NCI-H146 treated with DMSO at 0.1 percent for 48 hours (cell line): ENCODE measurements at regions not wholly inside any gene's neighbourhood (a gene's known extent, or its start where the extent isn't known, plus 50 kb on each side); places are given as distances from the start of the nearest gene placed in this dataset.
"Not testable (repeated sequence)": the region's sequence is repeated elsewhere in the genome, so short reads cannot be mapped to it uniquely, and the experiment has no call there.

Experiments used
- DNase-seq: peaks from one replicate; lab custom pipeline; 2025; ENCODE audit not compliant: unreplicated experiment; lab: John Stamatoyannopoulos, UW

DNA sequence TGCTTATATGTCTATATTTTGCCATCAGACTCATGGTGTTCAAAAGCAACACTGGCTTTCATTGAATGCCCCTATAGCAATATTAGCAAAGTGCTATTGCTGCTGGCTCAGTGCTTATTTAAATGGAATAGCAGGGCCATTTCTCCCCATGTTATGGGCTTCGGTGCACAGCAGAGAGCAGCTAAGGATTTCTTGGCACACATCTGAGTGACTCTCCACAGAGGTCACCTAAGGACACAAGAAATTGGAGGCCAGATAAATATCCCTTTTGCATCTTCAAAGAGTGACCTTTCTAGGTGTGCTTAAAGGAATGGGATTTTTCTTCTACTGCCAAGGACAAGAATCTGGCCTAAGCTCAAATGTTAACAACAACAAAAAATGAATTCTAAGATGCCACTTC, 751.8 kb downstream of the CDH11 start:
- no peak for DNase-seq

DNA sequence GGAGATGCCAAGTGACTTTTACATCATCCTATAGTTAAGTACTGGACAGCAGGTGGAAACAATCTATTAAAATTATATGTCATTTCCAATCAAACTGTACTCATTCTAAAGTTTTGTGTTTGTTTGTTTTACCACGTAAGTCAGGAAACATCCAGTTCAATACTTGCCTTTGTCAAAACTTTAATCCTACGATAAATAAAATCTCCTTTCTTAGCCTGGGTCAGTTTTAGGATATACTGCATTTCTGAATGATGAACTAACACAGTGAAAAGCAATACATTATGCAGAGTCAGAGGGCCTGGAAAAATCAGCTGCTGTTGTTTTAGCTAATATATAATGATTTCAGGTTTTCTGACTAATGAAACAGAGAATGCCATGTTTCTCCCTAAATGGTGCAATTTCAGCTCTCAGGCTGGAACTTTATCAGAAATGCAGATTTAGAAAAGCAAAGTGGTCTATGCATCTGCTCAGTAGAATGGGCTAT, 756.4 kb downstream of the CDH11 start:
- DNase-seq = no peak

DNA sequence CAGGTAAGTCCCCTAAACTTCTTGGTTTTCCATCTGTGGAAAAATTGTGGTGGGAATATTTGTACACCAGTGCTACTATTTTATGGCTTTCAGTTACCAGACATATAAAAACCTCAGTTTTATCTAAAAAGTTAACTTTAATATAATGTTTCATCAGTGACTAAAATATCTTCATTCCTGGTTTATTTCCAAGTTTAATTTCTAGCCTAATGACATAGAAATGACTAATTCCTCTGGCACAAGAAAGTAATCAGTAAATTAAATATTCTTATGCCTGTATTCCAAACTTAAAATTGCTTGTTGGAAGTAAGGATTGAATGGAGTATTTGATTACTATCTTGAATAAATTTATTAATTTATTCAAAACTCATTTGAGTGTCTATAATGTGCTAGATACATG, 757.0 kb downstream of the CDH11 start:
- DNase-seq = no peak

DNA sequence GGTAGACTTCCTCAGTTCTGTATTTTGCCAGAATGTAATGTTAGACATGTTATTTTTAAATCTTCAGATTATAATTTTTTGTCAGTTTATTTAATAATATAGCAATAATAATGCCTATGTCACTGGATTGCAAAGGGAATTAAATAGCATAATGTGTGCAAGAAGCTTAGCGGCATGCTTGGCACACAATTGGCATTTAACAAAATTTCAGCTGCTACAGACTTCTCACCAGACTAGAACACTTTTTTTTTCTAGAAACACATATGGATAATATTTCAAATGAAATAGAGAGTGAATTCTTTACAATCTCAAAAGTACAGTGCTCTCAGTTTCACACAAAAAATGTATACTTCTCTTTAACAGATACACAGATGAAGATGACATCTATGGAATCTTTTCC, 757.4 kb downstream of the CDH11 start:
- no peak for DNase-seq

DNA sequence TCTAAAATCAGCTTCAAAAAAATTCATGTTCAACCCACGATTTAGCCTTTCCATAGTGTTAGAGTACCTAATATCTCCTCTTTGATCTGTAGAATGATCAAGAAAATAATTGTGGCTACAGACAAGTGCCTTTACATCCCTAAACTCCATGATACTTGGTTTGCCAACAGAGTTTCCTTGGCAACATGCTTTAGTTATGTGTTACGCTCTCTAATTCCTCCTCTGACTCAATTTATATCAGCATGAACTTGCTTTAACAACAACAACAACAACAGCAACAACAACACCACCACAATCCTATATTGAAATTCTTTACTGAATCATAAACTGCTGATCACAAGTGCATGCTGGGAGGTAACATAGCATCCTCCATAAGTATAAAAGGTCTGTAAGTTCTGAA, 757.8 kb downstream of the CDH11 start:
- DNase-seq = no peak

DNA sequence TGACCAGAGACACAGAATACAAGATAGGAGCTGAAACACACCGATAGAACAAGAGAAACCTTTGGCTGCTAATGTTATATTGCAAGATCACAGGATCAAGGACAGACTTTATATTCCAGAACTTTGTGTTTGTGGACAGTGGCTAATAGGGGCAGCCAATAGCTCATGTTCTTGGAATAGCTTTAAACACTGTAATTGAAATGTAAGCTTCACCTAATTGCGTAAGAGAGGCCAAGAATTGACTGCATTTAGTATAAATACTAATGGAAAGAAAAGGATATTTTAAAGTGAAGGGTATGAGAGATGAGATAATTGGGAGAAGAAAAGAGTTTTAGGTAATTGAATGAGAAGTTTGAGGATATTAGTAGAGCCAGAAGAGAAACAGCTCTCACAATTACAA, 758.8 kb downstream of the CDH11 start:
- no peak for DNase-seq

DNA sequence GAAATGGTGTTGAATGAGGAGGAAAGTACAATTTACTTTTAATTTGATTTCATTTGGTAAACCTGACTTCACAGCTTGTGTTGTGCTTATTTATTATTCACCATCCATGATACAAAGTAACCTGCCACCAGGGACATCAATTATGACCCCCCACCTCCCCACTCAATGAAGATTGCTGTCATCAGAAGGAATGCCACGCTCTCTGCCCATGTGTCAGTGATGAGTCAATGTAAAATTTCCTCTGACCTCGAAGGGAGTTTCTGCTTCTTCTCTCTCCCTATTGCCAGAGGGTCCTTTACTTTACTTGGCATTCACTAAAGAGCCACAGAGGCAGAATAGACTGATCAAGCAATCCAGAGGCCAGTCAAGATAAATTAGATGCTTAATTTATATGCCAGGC, 759.7 kb downstream of the CDH11 start:
- DNase-seq = no peak

DNA sequence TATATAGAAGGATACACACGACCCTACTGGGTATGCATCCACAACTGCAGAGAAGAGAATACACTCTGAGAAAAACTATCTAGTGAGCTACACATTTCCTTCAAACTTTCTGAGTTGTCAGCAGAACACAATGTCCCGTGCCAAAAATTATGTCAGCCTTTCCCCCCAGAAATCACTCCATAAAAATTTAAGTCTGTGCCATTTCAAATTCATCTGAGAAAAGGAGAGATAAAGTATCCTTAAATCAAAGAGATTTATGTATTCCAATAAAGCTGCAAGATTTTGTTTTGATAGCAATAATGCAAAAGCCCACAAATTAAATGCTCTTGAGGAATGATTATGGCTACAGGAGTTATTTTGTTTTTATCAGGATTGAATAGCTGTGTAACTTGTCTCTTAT, 760.1 kb downstream of the CDH11 start:
- DNase-seq = no peak

DNA sequence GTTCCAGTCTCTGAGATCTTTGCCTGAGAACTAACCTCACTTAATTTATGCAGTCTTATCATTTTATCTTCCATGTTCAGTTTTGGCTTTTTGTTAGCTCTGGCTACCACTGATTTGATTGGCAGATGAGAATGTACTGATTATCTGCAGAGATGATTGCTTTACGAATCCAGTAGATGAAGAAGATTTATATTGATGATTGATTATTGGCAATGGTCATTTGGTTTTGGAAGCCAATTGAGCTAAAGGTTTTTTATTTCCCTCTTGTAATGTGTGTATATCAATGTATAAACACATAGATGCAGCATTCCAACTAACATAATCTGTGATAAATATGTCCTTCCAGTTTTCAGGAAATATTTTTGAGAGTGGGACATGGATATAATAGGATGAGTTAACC, 763.6 kb downstream of the CDH11 start:
- no peak for DNase-seq

DNA sequence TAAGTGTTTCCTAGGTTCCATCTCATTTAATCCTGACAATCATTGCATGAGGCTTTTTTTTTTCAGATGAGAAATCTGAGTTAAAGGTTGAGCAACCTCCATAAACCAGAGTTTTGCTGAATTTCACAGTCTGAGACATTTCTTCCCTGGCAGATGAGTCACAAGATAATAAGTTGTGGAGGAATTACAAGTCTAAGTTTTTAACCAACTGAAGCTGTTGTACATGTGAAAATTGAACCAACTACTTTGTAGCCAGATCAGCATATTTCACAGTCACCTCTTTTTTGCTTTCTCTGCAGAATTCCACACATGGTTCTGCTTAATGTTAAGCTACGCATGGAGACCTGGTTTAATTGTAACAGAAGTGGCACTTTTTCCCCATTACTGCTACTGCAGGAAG, 765.6 kb downstream of the CDH11 start:
- DNase-seq = no peak

DNA sequence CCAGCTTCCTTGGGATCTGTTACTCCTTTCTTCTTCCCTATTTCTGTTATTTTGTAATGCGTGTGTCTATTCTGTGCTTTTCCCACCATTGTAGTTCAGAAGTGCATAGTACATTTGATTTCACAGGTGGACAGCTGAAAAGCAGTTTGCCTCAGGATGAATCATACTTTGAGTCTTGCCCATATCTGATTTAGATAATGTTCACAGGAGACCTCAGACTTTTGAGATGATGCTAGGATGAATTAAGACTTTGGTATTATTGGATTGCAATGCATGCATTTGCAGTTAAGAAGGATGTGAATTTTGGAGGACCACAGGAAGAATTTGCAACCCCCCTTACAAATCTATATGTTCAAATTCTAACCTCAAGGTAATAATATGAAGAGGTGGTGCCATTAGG, 769.6 kb downstream of the CDH11 start:
- no peak for DNase-seq

DNA sequence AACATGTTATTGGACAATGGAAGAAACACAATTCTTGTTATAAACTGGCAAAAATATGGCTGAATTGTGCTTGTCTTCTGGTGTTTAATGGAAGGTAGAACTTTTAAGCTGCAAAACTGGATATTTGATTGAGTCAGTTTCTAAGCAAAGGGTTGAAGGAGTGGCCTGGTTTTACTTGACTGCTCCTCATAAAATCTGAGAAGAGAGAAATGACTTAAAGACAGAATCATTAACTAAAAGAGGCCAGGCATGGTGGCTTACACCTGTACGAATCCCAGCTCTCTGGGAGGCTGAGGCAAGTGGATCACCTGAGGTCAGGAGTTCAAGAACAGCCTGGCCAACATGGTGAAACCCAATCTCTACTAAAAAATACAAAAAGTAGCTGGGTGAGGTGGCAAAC, 770.7 kb downstream of the CDH11 start:
- DNase-seq = no peak

DNA sequence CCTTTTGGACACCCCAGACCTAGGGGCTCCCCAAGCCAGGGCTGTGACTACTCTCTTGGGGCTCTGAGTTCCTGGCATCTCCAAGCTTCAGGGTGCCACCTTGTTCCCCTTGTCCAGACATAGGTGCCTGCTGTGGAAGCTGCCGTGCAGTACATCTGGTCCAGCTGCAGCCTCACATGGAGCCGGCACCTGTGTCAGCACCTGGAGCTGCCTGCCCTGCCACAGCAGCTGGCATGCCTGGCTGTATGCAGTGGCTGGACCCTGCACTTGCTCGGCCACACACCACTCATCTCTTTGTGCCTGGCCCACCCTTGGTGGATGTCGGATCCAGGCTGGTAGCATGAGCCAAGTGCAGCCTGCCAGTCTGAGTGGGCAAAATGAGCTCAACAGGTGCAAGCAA, 775.8 kb downstream of the CDH11 start:
- DNase-seq = no peak

DNA sequence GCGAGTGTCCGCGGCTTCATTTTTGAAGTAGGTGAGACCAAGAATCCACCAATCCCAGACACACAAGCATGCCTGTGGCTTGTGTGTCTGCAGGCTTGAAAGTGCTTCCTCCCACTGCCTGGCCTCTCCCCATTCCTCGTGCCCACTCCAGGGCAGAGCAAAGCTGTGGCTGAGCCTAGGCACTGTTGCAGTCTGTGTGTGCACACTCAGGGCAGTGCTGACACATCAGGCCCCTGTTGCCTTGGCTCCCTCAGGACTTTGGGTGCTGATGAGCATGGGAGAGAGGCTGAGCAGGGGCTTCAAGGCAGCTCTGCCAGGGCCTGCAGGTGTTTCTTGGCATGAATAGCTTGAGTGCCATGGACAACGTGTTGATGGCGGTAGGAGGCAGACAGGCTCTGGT, 776.7 kb downstream of the CDH11 start:
- no peak for DNase-seq

DNA sequence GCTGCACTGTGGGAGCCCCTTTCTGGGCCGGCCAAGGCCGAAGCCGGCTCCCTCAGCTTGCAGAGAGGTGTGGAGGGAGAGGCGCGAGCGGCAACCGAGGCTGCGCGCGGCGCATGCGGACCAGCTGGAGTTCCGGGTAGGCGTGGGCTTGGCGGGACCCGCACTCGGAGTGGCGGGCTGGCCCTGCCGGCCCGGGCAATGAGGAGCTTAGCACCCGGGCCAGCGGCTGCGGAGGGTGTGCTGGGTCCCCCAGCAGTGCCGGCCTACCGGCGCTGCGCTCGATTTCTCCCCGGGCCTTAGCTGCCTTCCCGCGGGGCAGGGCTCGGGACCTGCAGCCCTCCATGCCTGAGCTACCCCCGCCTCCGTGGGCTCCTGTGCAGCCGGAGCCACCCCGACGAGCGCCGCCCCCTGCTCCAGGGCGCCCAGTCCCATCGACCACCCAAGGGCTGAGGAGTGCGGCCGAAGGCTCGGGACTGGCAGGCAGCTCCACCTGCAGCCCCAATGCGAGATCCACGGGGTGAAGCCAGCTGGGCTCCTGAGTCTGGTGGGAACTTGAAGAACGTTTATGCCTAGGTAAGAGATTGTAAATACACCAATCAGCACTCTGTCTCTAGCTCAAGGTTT, 777.9 kb downstream of the CDH11 start:
- not testable (repeated sequence) for DNase-seq

DNA sequence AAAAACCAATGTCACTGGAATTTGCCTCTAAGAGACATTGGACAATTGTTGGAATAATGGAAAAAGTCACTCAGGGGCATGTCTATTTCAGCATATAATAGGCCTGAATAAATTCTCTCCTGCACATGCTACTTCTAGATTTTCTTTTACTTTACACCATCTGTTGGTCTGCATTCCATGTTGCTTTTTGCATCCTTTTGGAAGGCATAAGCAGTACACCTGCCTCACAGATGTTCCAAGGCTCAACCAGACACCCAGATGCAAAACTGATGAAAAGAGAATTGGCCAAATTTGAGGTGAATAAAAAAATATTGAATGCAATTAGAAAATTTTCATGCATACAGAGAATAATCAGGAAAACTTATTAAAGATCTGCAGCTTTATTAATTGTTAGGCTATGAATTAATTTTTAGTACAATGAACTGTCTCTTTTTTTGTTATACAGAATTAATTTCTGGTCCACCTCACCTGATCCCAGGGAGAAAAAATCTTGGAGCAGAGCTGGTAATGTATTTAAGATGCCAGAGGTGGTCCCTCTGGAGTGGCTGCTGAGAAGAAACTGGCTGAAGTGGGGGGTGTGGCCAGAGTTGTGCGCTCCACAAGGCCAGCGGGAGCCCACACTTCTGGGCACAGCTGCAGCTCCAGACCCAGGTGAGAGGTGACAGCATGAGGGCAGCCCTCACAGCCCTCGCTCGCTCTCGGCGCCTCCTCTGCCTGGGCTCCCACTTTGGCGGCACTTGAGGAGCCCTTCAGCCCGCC, 778.6 kb downstream of the CDH11 start:
- DNase-seq = no peak

DNA sequence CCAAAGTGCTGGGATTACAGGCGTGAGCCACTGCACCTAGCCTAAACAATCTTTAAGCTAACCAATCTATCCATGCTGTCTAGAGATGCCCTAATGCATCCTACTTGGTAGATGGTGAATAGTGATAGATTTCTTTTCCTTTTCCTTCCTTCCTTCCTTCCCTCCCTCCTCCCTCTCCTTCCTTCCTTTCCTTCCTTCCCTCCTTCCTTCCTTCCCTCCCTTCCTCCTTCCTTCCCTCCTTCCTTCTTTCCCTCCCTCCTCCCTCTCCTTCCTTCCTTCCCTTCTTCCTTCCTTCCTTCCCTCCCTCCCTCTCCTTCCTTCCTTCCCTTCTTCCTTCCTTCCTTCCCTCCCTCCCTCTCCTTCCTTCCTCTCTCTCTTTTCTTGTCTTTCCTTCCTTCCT, 780.5 kb downstream of the CDH11 start:
- not testable (repeated sequence) for DNase-seq

DNA sequence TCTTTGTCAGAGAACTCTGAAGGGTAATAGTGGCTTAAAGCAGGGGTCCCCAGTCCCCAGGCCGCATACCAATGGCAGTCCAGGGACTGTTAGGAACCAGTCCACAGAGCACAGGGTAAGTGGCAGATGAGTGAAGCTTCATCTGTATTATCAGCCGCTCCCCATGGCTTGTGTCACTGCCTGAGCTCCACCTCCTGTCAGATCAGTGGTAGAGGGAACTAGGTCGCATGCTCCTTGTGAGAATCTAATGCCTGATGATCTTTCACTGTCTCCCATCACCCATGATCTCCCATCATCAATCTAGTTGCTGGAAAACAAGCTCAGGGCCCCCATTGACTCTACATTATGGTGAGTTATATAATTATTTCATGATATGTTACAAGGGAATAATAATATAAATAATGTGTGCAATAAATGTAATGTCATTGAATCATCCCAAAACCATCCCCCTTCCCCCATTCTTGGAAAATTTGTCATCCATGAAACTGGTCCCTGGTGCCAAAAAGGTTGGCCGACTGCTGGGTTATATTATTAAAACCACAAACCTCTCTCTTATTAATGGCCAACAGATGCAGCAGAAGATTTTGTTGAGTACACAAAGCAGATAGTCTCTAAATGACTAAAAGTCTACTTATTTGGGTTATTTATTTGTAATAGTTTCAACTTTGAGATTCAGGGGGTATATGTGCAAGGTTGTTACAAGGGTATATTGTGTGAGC, 782.7 kb downstream of the CDH11 start:
- no peak for DNase-seq

DNA sequence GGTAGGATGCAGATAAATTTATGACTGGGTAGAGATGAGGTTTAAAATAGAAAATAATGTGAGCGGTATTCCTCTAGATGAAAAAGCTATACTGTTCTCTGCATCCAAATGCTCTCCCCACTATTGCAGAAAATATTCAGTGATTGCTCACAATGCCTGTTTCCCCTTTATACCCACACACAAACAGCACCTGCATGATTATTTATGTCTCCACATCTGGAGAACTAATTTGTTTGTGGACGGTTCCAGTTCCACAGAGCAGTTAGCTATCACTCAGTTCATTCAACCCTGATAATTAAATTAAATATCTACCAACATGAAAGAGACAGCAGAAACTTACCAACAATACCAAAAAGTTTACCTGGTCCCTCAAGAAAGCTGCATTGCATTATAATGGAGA, 800.0 kb downstream of the CDH11 start:
- no peak for DNase-seq

DNA sequence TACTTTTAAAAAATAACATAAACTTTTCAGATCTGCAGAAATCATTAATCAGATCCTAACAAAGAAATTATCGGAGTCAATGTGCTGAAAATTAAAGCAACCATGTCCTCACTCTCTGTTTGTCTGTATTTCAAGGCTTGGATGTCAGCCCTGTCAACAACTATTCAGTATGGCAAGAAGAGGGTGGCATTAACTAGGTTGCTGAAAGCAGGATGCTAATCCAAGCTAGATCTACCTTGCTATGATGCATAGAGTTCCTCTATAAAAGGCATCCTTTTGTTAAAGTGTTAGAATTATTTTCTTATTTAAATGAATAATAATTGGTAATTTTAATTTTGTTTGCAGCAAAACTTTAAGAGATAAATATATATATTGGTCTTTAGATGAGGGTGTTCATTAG, 800.8 kb downstream of the CDH11 start:
- DNase-seq = no peak

DNA sequence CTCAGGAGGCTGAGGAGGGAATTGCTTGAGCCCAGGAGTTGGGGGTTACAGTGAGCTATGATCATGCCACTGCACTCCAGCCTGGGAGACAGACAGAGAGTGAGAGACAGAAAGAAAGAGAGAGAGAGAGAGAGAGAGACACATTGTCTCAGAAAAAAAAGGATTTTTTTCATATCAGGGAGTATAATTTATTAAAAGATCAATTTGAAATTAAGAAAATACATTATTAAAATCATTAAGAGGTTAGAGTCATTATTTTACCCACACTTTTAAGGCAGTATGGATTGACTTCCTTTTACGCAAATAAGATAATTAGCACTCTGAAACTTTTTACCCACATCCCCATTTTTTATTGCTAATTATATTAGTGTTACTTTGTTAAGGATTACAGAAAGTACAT, 804.3 kb downstream of the CDH11 start:
- no peak for DNase-seq

DNA sequence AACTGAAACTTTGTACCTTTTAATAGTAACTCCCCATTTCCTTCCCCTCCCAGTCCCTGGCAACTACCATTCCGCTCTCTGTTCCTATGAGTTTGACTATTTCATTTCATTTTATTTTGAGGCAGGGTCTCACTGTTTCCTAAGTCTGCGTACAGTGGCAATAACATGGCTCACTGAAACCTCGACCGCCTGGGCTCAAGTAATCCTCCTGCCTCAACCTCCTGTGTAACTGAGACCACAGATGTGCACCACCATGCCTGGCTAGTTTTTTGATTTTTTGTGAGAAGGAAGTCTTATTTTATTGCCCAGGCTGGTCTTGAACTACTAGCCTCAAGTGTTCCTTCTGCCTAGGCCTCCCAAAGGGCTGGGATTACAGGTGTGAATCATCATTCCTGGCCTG, 808.1 kb downstream of the CDH11 start:
- no peak for DNase-seq
